ENCODE measurements at regions not wholly inside any gene's neighbourhood (a gene's known extent, or its start where the extent isn't known, plus 50 kb on each side); places are given as distances from the start of the nearest gene placed in this dataset.

DNA sequence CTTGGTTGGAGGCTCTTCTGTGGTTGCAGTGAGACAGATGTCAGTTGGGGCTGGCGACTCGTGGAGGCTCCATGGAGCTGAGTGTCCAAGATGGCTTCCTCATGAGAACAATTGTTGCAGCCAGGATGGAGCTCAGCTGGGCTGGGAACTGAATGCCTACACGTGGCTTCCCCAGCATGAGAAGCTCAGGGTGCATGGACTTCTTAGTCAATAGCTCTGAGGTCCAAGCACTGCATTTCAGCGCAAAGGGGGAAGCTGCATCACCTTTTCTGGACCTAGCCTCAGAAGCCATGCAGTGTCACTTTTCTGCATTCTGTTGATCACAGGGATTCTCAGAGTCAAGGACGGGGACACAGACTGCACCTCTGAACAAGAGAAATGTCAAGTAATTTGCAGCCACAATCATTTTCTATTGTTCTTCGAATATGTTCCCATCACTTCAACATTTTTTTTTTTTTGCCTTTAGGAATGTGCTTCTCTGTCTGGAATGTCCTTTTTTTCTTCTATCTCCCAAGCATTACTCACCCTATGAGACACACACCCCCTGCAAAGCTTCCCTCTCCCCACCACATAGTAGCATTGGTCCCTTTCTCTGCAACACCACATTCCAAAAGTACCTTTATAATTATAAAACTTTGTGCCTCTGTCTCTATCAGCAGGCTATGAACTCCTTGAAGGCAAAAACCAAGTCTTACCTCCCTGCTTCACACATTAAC is 57.5 kb upstream of the STK32A start:
- RAD21 ChIA-PET (ENCODE audit: low non-redundant PET in 1 of 2, low total read pairs in 2 of 2, uncharacterized antibody in 2 of 2, unreplicated experiment in 2 of 2), result no interaction called here
- Histone ChIP-seq H3K9me2 (ENCODE audit: insufficient read depth) (no peaks in the 10 kb centered on the region), H3K4me3 (replicated peaks in 1 of 2; ENCODE audit: low read depth in 1 of 2, low read length in 2 of 2) (no peak overlapping the region), H3K27me3 (ENCODE audit: insufficient read depth, low read length) (peaks cover 27% of the 10 kb centered on the region), H4K20me1 (ENCODE audit: insufficient read depth) (no peaks in the 10 kb centered on the region), H3K36me3 (ENCODE audit: control insufficient read depth in 1 of 2, insufficient read depth in 2 of 2, low read length in 2 of 2) (no peaks in the 10 kb centered on the region), H3K79me2 (ENCODE audit: insufficient read depth, low read length) (no peaks in the 10 kb centered on the region), H3K9me3 (ENCODE audit: control insufficient read depth in 1 of 2, insufficient read depth in 1 of 2, low read depth in 1 of 2, low read length in 2 of 2) (no peaks in the 10 kb centered on the region), H3K4me1 (ENCODE audit: control insufficient read depth in 1 of 2, insufficient read depth in 2 of 2, low read length in 2 of 2) (no peaks in the 10 kb centered on the region), H3K9ac (ENCODE audit: low read length) (no peak overlapping the region), H2AFZ (ENCODE audit: low read depth, low read length, poor library complexity, severe bottlenecking) (no peak overlapping the region), H3K27ac (ENCODE audit: low read depth, low read length) (no peak overlapping the region), H3K4me2 (ENCODE audit: low read length) (no peak overlapping the region)
- TF ChIP-seq CEBPB (IDR thresholded peaks at IDR 0.05; ENCODE audit: low read depth) (no peak), ELF1 (IDR thresholded peaks at IDR 0.05; ENCODE audit: borderline replicate concordance, low read depth) (no peak), CBX3 (IDR thresholded peaks at IDR 0.05; ENCODE audit: low read depth) (no peak), TCF7L2 (IDR thresholded peaks at IDR 0.05; ENCODE audit: borderline replicate concordance, extremely low read depth, insufficient read depth, insufficient read length) (no peak), ZFX (IDR thresholded peaks at IDR 0.05) (no peak), POLR2A (IDR thresholded peaks at IDR 0.05; ENCODE audit: borderline replicate concordance, extremely low read depth, insufficient read depth, insufficient read length) (no peak), EZH2phosphoT487 (IDR thresholded peaks at IDR 0.05; ENCODE audit: borderline replicate concordance) (no peak), EGR1 (IDR thresholded peaks at IDR 0.05; ENCODE audit: low read depth) (no peak), SRF (IDR thresholded peaks at IDR 0.05; ENCODE audit: low read depth) (no peak), SP1 (IDR thresholded peaks at IDR 0.05; ENCODE audit: low read depth) (no peak), EZH2 (IDR thresholded peaks at IDR 0.05) (no peak), SIN3A (IDR thresholded peaks at IDR 0.05; ENCODE audit: low read depth) (no peak), RAD21 (IDR thresholded peaks at IDR 0.05; ENCODE audit: low read depth) (no peak), ZNF274 (IDR thresholded peaks at IDR 0.05; ENCODE audit: low read depth, low read length) (no peak), YY1 (IDR thresholded peaks at IDR 0.05; ENCODE audit: extremely low read depth, insufficient replicate concordance, low read depth, low read length) (no peak)
- TF ChIP-seq, protein P1, sequence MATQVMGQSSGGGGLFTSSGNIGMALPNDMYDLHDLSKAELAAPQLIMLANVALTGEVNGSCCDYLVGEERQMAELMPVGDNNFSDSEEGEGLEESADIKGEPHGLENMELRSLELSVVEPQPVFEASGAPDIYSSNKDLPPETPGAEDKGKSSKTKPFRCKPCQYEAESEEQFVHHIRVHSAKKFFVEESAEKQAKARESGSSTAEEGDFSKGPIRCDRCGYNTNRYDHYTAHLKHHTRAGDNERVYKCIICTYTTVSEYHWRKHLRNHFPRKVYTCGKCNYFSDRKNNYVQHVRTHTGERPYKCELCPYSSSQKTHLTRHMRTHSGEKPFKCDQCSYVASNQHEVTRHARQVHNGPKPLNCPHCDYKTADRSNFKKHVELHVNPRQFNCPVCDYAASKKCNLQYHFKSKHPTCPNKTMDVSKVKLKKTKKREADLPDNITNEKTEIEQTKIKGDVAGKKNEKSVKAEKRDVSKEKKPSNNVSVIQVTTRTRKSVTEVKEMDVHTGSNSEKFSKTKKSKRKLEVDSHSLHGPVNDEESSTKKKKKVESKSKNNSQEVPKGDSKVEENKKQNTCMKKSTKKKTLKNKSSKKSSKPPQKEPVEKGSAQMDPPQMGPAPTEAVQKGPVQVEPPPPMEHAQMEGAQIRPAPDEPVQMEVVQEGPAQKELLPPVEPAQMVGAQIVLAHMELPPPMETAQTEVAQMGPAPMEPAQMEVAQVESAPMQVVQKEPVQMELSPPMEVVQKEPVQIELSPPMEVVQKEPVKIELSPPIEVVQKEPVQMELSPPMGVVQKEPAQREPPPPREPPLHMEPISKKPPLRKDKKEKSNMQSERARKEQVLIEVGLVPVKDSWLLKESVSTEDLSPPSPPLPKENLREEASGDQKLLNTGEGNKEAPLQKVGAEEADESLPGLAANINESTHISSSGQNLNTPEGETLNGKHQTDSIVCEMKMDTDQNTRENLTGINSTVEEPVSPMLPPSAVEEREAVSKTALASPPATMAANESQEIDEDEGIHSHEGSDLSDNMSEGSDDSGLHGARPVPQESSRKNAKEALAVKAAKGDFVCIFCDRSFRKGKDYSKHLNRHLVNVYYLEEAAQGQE (IDR thresholded peaks at IDR 0.05; ENCODE audit: low read depth), result no peak
- TF ChIP-seq, protein P2, sequence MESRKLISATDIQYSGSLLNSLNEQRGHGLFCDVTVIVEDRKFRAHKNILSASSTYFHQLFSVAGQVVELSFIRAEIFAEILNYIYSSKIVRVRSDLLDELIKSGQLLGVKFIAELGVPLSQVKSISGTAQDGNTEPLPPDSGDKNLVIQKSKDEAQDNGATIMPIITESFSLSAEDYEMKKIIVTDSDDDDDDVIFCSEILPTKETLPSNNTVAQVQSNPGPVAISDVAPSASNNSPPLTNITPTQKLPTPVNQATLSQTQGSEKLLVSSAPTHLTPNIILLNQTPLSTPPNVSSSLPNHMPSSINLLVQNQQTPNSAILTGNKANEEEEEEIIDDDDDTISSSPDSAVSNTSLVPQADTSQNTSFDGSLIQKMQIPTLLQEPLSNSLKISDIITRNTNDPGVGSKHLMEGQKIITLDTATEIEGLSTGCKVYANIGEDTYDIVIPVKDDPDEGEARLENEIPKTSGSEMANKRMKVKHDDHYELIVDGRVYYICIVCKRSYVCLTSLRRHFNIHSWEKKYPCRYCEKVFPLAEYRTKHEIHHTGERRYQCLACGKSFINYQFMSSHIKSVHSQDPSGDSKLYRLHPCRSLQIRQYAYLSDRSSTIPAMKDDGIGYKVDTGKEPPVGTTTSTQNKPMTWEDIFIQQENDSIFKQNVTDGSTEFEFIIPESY (IDR thresholded peaks at IDR 0.05; ENCODE audit: extremely low read depth, insufficient replicate concordance, low read length), result no peak
- TF ChIP-seq, protein P3, sequence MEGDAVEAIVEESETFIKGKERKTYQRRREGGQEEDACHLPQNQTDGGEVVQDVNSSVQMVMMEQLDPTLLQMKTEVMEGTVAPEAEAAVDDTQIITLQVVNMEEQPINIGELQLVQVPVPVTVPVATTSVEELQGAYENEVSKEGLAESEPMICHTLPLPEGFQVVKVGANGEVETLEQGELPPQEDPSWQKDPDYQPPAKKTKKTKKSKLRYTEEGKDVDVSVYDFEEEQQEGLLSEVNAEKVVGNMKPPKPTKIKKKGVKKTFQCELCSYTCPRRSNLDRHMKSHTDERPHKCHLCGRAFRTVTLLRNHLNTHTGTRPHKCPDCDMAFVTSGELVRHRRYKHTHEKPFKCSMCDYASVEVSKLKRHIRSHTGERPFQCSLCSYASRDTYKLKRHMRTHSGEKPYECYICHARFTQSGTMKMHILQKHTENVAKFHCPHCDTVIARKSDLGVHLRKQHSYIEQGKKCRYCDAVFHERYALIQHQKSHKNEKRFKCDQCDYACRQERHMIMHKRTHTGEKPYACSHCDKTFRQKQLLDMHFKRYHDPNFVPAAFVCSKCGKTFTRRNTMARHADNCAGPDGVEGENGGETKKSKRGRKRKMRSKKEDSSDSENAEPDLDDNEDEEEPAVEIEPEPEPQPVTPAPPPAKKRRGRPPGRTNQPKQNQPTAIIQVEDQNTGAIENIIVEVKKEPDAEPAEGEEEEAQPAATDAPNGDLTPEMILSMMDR (IDR thresholded peaks at IDR 0.05 in 2 of 3, conservative IDR thresholded peaks at IDR 0.05 in 1 of 3; ENCODE audit: borderline replicate concordance in 1 of 3, insufficient read depth in 1 of 3, low read depth in 2 of 3, low read length in 2 of 3), result no peak
- no TSS peak for BruUV-seq (replicated peaks)
- ATAC-seq (no peak), DNase-seq (ENCODE audit: low read depth, low spot score) (no peak)
- CTCF ChIA-PET, result no interaction called here
- intact Hi-C loops (cut with micrococcal nuclease), result no loop called here
- POLR2A ChIA-PET, result no interaction called here
